ENCODE measurements at regions not wholly inside any gene's neighbourhood (a gene's known extent, or its start where the extent isn't known, plus 50 kb on each side); places are given as distances from the start of the nearest gene placed in this dataset.

- no peak for DNase-seq
Measured at GRCh38 chr14:65360144-65360784, 52.3 kb upstream of the FUT8 start.

- no peak for DNase-seq
Measured at GRCh38 chr14:65361920-65362319, 50.6 kb upstream of the FUT8 start.

Measured in CD4-positive, alpha-beta T cell treated with Interleukin-4 for 1 hour (primary cell).